HG03135 (cell line): ENCODE measurements at regions not wholly inside any gene's neighbourhood (a gene's known extent, or its start where the extent isn't known, plus 50 kb on each side); places are given as distances from the start of the nearest gene placed in this dataset.

ENCODE experiments used
- ATAC-seq: cut with Tn5 transposase; IDR thresholded peaks from one replicate; pipeline ENCODE4 v1.9.1; 2021; ENCODE audit warnings: mild to moderate bottlenecking, moderate library complexity; ENCODE audit not compliant: unreplicated experiment

DNA sequence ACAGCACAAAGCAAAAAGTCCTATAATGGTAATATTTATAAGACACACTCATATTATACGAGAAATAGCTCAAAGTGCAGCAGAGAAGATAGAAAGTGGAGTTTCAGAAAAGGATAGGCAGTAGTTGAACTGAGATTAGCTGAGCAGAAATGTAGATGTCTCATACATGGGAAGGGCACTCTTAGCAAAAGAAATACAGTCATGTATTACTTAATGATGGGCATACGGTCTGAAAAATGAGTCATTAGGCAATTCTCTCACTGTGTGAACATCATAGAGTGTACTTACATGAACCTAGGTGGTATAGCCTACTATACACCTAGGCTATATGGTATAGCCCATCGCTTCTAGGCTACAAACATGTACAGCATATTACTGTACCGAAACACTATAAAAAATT is 671.3 kb downstream of the RPS29 start:
- no peak for ATAC-seq

DNA sequence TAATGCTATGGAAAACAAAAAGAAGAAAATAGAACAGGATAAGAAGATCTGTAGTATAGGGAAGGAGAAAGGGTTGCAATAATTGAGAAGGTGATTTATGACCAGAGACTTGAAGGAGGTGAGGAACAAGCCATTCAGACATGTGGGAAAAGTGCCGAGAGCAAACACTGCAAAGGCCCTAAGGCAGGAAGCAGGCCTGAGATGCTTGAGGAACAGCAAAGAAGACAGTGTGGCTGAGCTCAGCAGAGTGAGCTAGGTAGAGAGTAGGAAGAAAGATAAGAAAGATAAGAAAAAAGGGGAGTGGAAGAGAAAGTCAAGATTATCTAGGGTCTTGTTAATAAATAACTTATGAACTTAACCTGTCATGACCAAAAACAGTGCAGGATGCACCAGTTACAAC is 671.8 kb downstream of the RPS29 start:
- no peak for ATAC-seq

DNA sequence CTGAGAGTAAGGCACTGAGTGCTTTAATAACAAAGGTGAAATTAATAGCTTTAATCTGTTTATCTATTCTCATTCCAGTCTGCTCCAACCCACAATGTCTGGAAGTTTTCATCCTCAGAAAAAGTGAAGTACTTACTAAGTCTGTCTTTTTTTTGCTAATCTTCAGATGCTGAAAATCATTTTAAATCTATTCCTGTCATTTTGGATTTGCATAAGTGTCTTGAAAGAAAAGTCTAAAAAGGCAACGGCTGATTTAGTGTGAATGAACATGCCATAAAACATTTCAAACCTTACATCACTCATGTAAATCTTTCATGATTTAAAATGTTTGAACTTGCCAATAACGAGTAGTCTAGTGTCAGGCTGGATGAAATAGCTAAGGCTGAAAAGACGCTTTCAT is 685.6 kb downstream of the RPS29 start:
- ATAC-seq, result no peak

DNA sequence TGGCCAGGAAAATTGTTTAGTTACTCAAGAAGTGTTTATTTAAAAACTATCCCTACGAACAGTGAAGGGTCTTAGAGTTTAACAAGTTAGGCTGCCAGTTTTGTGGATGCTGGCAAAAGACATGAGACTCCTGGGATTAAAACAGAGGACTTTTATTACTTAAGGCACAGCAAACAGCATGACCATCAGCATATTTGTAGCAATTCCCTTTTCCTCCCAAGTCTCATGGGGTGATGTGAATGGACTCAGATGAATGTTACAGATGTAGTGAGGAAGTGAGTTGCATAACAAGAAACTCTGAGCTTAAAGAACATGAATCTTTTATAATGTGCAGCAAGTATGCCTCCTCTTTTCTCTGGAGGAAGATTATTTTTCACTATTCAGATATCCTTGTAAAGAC is 695.8 kb downstream of the RPS29 start:
- no peak for ATAC-seq

DNA sequence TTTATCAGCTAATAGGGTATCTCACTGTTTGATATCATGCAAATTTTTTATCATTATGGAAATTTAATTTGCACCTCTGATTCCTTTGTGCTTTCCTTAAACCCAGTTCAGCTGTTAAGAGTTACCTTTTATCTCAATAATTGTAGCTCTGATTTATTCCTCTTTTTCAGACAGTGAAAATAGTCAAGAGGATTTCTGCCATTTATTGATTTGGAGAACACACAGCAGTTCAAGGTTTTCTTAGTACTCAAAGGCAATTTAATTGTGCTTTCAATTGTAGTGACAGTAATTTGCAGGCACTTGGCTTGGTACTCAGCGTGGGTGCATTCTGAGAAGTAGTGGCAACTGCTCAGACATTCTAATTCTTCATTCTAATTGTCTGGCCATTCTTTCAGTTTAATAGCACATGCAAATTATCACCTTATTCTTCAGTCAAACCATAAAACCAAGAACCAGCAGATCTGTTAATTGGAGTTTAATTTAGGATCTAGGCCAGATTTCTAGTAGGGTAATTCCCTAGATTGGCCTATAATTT is 709.3 kb downstream of the RPS29 start:
- ATAC-seq, result no peak

DNA sequence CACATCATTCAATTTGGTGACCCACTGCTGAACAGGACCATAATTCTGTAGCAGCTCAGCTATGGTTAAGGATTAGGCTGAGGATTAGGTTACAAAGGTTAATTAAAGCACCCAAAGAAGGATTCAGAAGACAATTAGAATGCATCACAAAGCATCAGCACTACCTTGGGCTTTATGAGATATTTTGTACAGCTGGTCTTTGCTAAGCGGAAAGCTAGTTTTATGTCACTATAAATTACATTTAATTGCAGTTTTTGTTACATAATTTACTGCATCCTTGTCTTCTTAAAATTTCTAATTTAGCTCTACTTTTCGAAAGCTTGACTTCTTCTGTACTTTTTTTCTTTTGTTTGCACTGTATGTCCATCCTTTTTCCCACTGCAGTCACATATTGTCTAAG is 711.5 kb downstream of the RPS29 start:
- ATAC-seq, result no peak

DNA sequence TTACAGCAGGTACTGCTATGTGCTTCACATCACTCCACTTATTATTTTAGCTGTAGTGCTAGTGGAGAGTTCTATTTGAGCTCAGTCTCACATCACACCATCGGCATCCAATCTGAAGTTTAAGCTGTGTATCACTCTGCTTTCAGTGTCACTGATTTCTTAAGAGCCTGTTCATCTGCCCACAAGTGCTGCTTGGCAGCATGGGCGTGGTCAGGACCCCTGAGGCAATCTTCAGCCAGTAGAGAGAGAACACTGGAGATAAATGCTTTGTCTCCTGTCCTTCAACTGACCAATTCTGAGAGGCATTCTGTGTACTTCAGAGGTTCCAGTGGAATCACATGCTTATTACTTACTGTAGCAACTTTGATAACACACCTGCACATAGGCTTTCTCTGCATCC is 728.8 kb downstream of the RPS29 start:
- ATAC-seq, result no peak

DNA sequence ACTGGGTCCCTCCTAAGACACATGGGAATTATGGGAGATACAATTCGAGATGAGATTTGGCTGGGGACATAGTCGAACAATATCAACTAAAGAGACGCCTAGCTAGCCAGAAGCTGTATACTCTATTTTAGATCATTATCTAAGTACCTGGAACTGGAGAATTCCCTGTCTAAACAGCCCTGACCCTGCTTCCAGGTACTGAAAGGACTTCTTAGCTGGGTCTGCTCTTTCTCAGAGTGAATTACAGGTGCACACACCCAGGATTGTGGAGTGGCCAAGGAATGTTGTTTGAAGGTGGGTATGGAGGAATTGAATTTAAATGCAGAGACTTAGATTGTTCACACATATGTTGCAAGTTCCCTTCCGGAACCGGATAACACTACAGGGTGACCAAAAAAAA is 733.0 kb downstream of the RPS29 start:
- no peak for ATAC-seq

DNA sequence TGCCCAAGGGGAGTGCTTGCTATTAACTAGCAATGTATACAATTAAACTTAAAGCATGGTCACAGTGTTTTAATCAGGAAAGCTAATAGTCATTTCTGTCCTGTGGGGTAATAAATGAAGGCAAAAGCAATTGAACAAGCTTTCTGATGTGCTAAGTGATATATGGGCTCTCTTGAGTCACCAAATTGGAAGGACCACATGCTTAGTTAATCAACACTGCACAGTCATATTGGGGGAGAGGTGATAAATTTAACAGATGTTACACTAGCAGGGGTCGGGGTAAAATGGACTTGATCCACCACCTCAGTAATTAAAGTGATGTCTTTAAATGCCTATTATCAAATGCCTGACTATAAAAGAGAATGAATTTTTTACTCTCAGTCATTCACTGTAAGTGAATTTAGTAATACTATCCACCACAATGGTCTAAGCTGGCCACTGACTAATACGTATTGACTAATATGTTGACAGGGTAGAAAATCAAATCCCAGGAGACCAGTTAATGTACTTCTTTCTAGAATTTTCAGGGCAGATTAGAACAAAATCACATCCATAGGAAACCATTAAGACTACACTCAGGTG is 736.3 kb downstream of the RPS29 start:
- ATAC-seq, result no peak

DNA sequence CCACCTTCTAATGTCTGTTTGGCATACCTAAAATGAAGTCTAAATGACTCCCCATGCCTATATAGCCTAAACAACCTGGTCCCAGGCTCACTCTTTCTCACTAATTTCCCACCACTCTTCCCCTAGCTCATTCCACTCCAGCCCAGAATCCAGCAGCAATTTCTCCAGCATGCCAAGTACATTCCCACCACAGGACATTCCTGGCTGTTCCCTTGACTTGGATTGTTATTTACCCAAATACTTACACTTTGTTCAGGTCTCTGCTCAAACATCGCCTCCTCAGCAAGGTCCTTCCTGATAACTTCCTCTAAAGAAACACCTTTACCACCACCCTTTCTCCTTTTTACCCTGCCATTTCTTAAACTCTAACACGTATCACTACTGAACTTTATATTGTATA is 743.4 kb downstream of the RPS29 start:
- no peak for ATAC-seq

DNA sequence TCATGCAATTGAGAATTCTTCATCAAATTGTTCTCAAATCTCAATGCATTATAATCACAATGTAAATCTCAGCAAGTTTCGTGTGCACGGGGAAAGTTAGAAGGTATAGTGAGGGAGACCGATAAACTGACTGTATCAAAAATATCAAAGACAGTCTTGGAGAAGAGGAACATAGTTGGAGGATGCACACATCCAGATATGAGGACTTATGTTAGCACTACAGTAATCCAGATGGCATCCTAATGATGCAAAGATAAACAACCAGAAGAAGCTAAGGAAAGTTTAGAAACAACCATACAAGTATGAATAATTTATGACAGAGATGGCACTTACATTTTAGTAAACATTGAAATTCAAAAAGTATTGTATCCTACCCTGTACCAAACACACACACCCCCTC is 760.1 kb downstream of the RPS29 start:
- no peak for ATAC-seq

DNA sequence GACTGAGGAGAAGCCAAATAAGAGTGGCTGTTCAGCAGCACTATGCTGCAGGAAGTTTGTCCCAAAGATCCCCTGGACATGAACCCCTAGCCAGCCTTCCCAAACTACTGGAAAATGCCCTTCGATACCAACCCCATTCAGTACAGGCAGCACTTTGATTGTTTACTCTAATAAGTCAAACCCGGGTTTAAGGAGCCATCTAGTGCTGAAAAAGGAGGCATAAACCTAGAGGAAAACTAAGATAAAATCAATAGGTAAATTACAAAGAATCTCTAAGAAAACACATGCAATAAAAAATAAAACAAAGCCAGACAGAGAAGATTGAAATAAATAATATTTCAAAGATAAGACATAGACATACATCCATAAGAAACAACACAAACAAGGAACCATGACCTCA is 771.6 kb downstream of the RPS29 start:
- no peak for ATAC-seq

DNA sequence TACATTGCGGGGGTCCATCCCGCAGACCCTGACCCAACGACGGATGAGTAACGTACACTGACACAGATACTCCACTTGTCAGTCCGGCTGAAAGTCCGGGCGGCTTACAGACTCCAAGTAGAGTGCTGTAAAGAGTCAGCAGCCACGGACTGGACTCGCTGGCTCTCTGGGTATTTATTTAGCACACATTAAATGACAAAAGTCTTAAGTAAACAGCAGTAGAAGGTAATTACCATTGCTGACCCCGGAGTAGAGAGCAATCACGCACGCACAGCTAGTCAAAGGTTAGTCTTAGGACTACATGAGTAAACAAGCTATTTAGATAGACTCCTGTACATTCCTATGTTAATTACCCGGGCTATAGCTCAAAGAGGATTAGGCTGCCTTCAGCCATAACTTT is 780.9 kb downstream of the RPS29 start:
- no peak for ATAC-seq

DNA sequence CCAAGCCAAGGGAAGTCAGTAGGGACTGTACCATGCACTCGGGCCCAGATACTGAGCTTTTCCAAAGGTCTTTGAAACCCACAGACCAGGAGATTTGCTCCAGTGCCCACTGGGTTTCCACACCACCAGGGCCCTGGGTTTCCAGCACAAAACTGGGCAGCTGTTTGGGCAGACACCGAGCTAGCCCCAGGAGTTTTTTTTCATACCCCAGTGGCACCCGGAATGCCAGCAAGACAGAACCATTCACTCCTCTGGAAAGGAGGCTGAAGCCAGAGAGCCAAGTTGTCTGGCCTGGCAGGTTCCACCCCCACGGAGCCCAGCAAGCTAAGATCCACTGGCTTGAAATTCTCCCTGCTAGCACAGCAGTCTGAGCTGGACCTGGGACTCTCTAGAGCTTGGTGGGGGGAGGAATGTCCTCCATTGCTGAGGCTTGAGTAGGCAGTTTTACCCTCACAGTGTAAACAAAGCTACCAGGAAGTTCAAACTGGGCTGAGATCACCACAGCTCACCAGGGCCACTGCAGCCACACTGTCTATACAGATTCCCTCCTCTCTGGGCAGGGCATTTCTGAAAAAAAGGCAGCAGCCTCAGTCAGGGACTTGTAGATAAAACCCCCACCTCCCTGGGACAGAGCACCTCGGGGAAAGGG is 793.7 kb downstream of the RPS29 start:
- ATAC-seq, result no peak

DNA sequence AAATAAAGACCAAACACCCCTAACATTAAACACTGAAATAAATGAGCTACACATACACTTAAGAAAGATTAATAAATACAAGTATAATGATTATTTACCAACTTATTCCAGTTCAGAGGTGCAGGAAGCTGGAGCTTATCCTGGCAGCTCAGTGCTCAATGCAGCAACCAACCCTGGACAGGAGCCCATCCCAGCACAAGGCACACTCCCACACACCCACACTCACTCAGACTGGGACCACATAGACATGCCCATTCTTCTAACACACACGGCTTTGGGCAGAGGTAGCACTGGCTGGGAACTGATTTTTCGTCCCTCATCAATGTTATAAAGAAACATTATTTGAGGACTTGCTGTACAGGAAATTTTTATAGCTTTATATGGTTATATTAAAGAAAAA is 797.4 kb downstream of the RPS29 start:
- ATAC-seq, result no peak

DNA sequence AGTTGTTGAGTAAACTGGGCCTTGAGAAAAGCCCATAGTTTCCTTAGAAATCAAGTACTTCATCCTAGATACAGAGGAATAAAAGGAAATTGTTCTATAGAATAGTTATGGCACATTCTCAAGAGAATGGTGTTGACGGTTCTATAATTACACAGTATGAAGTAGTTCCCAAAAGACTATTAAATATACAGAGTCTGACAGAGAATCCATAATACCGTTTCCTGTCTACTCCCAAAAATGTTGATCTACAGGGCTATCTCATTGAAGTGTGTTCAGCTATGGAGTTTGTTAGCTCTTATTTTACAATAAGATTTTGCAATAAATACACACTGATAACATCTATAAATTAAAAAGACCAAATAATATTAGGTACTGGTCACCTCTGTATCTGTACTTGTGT is 799.7 kb downstream of the RPS29 start:
- no peak for ATAC-seq

DNA sequence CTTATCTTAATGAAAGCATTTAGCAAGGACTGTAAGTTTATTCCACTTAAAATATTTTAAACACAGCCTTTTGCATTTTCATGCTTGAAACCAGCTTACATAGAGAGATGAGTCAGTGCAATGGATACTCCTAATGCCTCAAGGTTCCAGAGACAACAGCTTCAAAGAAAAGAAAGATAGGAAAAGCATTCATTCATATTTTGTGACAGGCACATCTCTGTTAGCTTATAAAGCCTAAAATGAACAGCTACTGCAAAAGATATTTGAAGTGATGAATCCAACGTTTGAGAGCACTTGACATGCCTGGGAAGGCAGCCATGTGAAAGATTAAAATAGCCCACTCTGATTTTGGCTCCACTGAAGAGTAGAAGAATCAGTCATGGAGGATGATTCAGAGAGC is 814.5 kb downstream of the RPS29 start:
- no peak for ATAC-seq

DNA sequence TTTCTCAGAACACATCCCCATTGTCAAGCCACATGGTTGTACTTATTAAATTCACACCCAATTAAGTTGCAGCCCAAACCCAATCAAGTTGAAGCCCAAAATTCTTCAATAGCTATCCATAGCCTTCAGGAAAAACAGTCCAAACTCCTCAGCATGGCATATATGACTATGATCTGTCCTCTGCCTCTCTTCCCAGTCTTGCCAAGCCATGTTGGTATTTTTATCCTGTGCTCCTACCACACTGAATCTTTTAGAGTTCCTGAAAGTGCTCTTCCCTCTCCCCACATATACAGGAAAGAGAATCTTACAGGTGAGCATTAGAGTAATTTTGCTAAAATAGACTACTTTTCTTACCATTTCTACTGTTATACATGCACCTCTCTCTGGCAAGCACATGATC is 834.9 kb downstream of the RPS29 start:
- ATAC-seq, result no peak

DNA sequence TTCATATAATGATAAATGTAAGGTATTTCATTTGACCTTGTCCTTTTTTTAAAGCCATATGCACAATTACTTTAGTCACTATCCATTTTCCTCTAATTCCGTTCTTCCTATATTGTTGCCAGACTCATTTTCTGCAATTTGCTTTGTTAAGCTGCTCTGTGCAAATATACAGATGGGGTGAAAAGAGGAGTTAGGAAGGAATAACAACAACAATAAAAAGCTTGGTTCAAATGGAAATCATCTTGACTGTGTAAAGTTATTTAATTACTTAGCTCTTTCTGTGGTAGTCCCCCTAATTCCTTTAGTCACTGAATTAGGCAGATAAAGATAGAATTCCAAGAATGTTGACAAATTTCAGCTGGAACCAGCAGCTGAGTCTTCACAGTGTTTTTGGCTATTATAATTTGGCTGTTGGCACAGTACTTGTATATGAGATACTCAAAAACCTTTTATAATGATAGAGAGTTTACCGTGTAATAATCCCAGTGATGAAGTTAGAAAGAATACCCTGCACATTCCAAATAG is 838.0 kb downstream of the RPS29 start:
- ATAC-seq, result no peak

DNA sequence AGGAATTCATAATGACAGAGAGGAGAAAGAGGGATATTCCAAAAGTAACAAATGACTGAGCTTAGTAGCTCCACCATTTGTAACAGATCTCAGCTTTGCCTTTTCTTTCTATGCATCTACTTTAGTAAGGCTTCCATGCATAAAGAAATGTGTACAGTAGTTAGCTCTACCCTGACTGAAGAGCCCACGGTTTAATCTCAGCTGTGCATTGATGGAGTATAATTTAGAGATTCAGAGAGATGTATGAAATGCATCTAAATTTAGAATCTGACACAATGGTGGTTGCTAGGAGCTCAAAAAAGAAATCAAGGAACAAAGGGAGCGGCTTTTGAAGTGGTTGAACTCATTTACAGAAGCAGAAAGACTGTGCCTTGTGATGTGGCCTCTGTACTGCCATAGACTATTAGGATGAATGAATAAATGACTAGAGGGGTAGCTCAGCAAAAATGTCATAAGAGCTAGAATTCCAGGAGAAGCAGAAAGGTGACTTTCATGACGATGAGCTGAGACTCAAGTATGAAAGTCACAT is 838.6 kb downstream of the RPS29 start:
- no peak for ATAC-seq

DNA sequence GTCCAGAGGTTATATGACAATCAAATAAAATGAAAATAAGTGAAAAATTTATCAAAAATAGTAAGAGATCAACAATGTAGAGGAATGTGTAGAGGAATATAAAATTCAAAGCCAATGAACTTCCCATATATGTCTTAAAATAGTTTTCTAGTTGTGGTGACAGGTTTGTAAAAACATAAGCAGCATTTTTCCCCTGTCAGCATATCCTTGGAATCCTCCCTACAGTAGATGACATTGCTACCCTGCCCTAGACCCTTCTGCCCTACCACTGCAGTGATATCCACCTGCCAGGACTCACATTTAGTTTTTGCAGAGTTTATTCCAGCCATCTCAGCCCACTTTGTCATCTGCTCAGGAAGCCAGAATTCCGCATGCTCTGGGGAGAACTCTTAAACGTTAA is 842.0 kb downstream of the RPS29 start:
- ATAC-seq, result no peak

DNA sequence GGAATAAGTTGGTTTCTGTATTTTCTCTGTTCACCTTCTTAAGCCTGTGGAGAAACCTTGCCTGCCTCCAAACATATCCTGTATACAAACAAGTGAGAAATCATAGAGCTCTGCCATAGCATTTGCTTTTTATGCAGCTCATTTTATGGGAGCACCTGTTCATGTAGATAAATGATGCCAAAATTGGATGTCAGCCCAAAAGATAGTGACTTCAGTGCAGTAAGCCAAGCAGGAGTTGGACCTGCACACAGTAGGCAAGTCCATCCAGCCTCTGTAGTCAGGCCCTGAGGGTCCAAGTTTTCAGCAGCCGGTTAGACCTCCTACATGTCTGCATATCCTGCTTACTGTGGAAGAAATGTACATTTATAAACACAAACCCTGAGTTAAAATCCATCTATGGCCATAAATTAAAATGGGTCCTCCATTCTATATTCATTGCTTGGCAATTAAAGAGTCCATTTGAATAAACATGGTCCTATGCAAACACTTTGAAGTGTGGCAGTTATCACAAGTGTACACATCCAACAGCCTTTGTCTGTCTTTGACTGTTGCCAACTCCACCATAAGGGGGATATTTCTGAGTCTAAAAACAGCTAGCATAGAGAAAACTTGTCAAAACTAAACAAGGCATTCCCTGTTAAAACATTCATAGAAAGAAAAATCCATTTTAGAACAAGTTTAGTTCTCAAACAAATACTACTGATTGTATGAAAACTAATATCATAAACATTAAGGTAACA is 847.8 kb downstream of the RPS29 start:
- no peak for ATAC-seq
